Spleen (tissue), 11 donors: ENCODE measurements at regions not wholly inside any gene's neighbourhood (a gene's known extent, or its start where the extent isn't known, plus 50 kb on each side); places are given as distances from the start of the nearest gene placed in this dataset.

ENCODE experiments used
- DNase-seq: peaks from one replicate; pipeline ENCODE4 v3.0.0-alpha.2; 2020
- H3K27ac ChIP-seq, 8 donors: fragments of 200-600 bp; sonication (generic) in 7 of 8; 1 replicate in 4 of 8; 2 replicates in 4 of 8; pipeline versions ENCODE4 v1.5.0 to v1.8.0; 2016 to 2021; ENCODE audit warnings: inconsistent platforms in 4 of 8, mild to moderate bottlenecking in 4 of 8, moderate library complexity in 1 of 8
- H3K27me3 ChIP-seq, 7 donors: fragments of 200-600 bp; sonication (generic) in 6 of 7; replicated peaks in 1 of 7; 1 replicate in 4 of 7; 2 replicates in 3 of 7; pipeline versions ENCODE4 v1.5.0 to v1.8.0; 2016 to 2021; ENCODE audit warnings: inconsistent platforms in 3 of 7, mild to moderate bottlenecking in 1 of 7
- H3K36me3 ChIP-seq, 6 donors: fragments of 200-600 bp; sonication (generic) in 5 of 6; 1 replicate in 4 of 6; 2 replicates in 2 of 6; pipeline versions ENCODE4 v1.5.0 to v1.8.0; 2016 to 2021; ENCODE audit warnings: inconsistent platforms in 2 of 6
- H3K4me1 ChIP-seq, 6 donors: fragments of 200-600 bp; sonication (generic) in 5 of 6; 1 replicate in 3 of 6; 2 replicates in 3 of 6; pipeline versions ENCODE4 v1.5.0 to v1.8.0; 2016 to 2021; ENCODE audit warnings: inconsistent platforms in 3 of 6
- H3K4me3 ChIP-seq, 8 donors: fragments of 200-600 bp; sonication (generic) in 7 of 8; 1 replicate in 4 of 8; 2 replicates in 4 of 8; pipeline versions ENCODE4 v1.5.0 to v1.8.0; 2016 to 2021; ENCODE audit warnings: inconsistent platforms in 4 of 8, mild to moderate bottlenecking in 4 of 8, moderate library complexity in 2 of 8
- H3K9me3 ChIP-seq, 8 donors: fragments of 200-600 bp; sonication (generic) in 7 of 8; 1 replicate in 4 of 8; 2 replicates in 4 of 8; pipeline versions ENCODE4 v1.5.0 to v1.8.0; 2016 to 2021; ENCODE audit warnings: inconsistent platforms in 4 of 8
- POLR2A ChIP-seq, 3 donors: fragments of 450-650 bp; IDR thresholded peaks; one replicate each; pipeline ENCODE4 v1.5.1; 2017; ENCODE audit warnings: antibody characterized with exemption in 3 of 3, mild to moderate bottlenecking in 1 of 3
- POLR2AphosphoS5 ChIP-seq, 3 donors: sonication (generic); formaldehyde crosslinking; IDR thresholded peaks; one replicate each; pipeline ENCODE4 v1.5.1; 2017; ENCODE audit warnings: antibody characterized with exemption in 3 of 3
- WGBS, 5 donors: extraction: QIAGEN DNeasy Blood & Tissue Kit in 3 of 5; methylation state at CpG; one replicate each; pipeline versions ENCODE4 v1.1.5 to v1.1.7; 2013 to 2018; 5-methylcytosine and 5-hydroxymethylcytosine counted together
- intact Hi-C: fragments of 100-400 bp; cut with DNase I; formaldehyde crosslinking; loops from one replicate; pipeline ENCODE4 v1.15.0; 2023; ENCODE audit warnings: low total_unique reads
- TF ChIP-seq, protein P1 (sequence below), 11 experiments: fragments of 200-600 bp in 7 of 11; fragments of 450-650 bp in 4 of 11; sonication (generic) in 4 of 11; IDR thresholded peaks in 8 of 11; conservative IDR thresholded peaks in 3 of 11; 1 replicate in 7 of 11; 2 replicates in 4 of 11; pipeline versions ENCODE4 v1.4.0 to v1.8.0; 2016 to 2021; ENCODE audit warnings: antibody characterized with exemption in 11 of 11, inconsistent platforms in 4 of 11, mild to moderate bottlenecking in 1 of 11
- donor health status: healthy with polysubstance abuse.
- donor health status: DM: no; HTN: no; CAD: no; lungs with moderate emphysema.
- donor health status: DM: no; HTN: no; CAD: no.
- donor health status: Bipolar disorder and iron deficiency.
- donor health status: healthy.
- donor health status: DM: no; HTN: no; CAD: no.
- donor health status: DM: yes; HTN: yes; CAD: no.

DNA sequence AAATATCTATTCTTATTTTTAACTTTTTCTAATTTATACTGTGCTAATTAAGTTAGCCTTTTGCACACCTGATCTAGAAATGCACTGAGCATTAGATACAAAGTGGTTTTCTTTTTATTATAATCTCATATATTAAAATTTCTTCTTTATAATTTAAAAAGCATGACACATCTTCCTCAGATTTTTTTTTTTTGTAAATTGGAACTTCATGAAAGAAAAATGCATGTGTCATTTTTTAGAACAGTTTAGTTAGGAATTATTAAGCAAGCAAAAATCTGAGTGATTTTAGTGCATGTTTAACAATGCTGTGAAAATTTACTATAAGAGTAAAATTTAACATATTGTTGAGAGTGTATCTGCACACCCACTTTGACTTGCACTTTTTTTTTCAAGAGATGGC, 367.9 kb downstream of the TFEC start:
- Histone ChIP-seq H3K9me3 (no peaks in the 10 kb centered on the region), H3K4me3 (no peak overlapping the region), H3K27ac (no peak overlapping the region), H3K4me1 (no peaks in the 10 kb centered on the region), H3K27me3 (no peaks in the 10 kb centered on the region), H3K36me3 (no peaks in the 10 kb centered on the region)
- DNase-seq, result no peak
- intact Hi-C loops, result no loop called here
- TF ChIP-seq, protein P1, sequence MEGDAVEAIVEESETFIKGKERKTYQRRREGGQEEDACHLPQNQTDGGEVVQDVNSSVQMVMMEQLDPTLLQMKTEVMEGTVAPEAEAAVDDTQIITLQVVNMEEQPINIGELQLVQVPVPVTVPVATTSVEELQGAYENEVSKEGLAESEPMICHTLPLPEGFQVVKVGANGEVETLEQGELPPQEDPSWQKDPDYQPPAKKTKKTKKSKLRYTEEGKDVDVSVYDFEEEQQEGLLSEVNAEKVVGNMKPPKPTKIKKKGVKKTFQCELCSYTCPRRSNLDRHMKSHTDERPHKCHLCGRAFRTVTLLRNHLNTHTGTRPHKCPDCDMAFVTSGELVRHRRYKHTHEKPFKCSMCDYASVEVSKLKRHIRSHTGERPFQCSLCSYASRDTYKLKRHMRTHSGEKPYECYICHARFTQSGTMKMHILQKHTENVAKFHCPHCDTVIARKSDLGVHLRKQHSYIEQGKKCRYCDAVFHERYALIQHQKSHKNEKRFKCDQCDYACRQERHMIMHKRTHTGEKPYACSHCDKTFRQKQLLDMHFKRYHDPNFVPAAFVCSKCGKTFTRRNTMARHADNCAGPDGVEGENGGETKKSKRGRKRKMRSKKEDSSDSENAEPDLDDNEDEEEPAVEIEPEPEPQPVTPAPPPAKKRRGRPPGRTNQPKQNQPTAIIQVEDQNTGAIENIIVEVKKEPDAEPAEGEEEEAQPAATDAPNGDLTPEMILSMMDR (IDR thresholded peaks at IDR 0.05 in 8 of 11, conservative IDR thresholded peaks at IDR 0.05 in 3 of 11), result no peak
- no peak for TF ChIP-seq POLR2A (IDR thresholded peaks at IDR 0.05)
- no peak for TF ChIP-seq POLR2AphosphoS5 (IDR thresholded peaks at IDR 0.05)

DNA sequence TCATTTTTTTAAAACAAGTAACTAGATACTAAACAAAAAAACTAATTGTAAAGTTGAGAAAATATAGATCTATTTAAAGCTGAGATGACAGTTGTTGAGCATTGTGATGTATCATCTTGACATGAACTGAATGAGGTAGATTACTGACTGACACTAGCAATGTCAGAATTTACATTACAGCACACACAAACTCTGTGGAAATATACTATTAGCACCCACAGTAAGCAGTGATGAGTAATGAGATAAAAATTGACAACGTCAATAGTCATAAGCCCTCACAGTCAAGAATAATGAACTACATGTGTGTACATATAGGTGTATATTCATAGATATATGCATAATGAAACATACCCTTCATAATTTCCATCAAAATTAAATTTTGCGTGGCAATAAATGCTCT, 368.4 kb downstream of the TFEC start:
- H3K9me3 ChIP-seq, result no peaks in the 10 kb centered on the region
- TF ChIP-seq, protein P1 (IDR thresholded peaks at IDR 0.05 in 8 of 11, conservative IDR thresholded peaks at IDR 0.05 in 3 of 11), result no peak
- TF ChIP-seq POLR2AphosphoS5 (IDR thresholded peaks at IDR 0.05) (no peak), POLR2A (IDR thresholded peaks at IDR 0.05) (no peak)
- H3K36me3 ChIP-seq, result no peaks in the 10 kb centered on the region
- no peak overlapping the region for H3K4me3 ChIP-seq
- no peaks in the 10 kb centered on the region for H3K27me3 ChIP-seq
- H3K4me1 ChIP-seq, result no peaks in the 10 kb centered on the region
- intact Hi-C loops, result no loop called here
- H3K27ac ChIP-seq, result no peak overlapping the region
- no peak for DNase-seq
- 86 to 94% (median 90%) methylated on average over 2 of the region's 2 CpGs for WGBS, 5 donors

DNA sequence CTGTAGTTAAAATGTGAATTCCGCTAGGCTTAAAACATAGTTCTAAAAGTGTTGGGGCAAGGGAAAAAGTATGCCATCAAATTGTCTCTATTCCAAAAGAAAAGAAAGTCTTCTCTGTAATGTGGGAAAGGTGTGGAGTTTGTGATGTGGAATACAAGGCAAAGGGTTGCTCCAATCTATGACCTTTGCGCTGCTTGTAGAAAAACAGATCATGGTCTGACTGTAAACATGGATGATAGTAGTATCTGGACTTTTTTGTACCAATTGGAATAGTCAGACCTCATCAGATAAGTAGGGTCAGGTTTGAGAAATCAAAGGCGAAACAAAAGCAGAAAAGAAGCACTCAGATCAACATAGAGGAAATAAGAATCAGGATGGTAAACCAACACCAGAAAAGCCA, 372.3 kb downstream of the TFEC start:
- H3K4me1 ChIP-seq, result no peaks in the 10 kb centered on the region
- H3K4me3 ChIP-seq, result no peak overlapping the region
- no peaks in the 10 kb centered on the region for H3K36me3 ChIP-seq
- H3K27me3 ChIP-seq, result no peaks in the 10 kb centered on the region
- WGBS, 5 donors, result 58 to 82% (median 60%) methylated on average over 3 of the region's 3 CpGs
- no peaks in the 10 kb centered on the region for H3K9me3 ChIP-seq
- intact Hi-C loops, result no loop called here
- TF ChIP-seq POLR2AphosphoS5 (IDR thresholded peaks at IDR 0.05), result no peak
- no peak for TF ChIP-seq POLR2A (IDR thresholded peaks at IDR 0.05)
- no peak overlapping the region for H3K27ac ChIP-seq
- no peak for DNase-seq

DNA sequence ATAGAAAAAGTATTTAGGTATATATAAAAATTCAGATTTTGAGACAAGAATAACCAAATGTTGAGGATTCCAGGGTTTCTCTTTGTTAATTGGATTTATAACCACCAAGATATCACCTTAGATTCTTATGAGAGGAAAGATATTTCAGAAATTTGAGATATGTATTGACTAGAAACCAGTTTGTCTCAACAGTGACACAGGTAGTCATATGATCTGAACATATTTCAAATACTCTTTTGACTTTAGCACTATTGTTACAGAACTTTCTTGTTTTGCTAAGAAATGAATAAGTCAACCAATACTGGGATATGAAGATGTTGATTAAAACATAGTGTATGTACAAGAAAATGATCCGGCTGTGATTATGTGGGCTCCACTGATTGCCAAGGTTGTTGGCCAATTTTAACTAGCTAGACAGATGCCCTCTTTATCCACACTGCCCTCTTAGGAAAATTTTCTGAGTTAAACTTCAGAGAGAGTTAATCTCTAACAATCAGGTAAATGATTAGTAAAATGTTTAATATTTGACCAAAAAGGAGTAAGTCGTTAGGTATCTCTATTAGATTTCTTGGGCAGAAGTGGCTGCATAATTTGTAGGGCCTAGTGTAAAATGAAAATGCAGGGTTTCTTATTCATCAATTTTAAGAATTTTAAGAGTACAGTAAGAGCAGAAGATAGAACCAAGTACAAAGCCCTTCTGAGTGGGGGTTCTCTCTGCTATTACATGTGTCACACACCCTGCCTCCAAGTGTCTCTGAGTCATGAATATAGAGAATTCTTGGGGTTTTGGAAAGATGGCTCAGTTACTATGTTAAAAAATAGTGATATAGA, 376.0 kb downstream of the TFEC start:
- H3K27me3 ChIP-seq, result no peaks in the 10 kb centered on the region
- no peak overlapping the region for H3K27ac ChIP-seq
- H3K4me3 ChIP-seq, result no peak overlapping the region
- no peaks in the 10 kb centered on the region for H3K9me3 ChIP-seq
- WGBS, 5 donors, result 85 to 95% (median 90%) methylated on average over 2 of the region's 2 CpGs
- intact Hi-C loops, result no loop called here
- DNase-seq, result no peak
- H3K4me1 ChIP-seq, result no peaks in the 10 kb centered on the region
- TF ChIP-seq POLR2A (IDR thresholded peaks at IDR 0.05) (no peak), POLR2AphosphoS5 (IDR thresholded peaks at IDR 0.05) (no peak)
- TF ChIP-seq, protein P1 (IDR thresholded peaks at IDR 0.05 in 8 of 11, conservative IDR thresholded peaks at IDR 0.05 in 3 of 11), result no peak
- no peaks in the 10 kb centered on the region for H3K36me3 ChIP-seq
